ENCODE measurements at regions not wholly inside any gene's neighbourhood (a gene's known extent, or its start where the extent isn't known, plus 50 kb on each side); places are given as distances from the start of the nearest gene placed in this dataset.

DNA sequence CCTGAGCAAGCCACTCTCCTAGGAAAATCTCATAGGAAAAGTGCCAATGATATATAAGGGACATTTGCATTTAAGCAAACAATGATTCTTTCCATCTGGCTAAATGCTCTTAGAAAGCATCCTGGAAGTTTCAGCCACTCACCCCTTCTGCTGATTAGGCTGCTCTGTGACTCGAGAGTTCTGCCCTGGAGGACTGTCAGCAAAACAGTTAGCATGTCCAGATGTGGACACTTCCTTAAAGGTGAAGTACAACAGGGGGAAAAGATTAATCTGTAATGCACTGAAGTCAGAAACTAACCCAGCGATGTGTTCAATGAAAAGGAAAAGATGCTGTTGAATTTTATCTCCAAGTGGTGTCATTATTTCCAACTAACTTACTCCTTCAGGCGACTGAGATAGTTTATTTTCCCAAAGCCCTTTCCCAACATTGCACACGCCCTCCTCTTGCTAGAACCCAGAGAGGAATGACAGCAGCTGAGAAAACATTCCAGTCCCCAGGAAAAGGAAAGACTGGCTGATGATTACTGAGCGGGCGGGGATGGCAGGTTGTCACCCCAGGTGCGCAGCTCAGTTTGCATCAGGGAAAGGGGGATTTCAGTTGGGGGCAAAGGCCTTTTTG is 214.0 kb downstream of the SS18 start:
- H3K36me3 ChIP-seq: no peaks in the 10 kb centered on the region
- H3K4me3 ChIP-seq: no peak overlapping the region
- in situ Hi-C loops (cut with MboI; ENCODE audit: low pct_ligation_motif_present in 1 of 4, low pct_unique_long_range_greater_than_20kb in 1 of 4, low sequenced_read_pairs in 3 of 4) (no loop called here), intact Hi-C loops (cut with DNase I; ENCODE audit: low total_unique reads) (no loop called here)
- H3K27me3 ChIP-seq: peaks cover 4% of the 10 kb centered on the region
- no peak for TF ChIP-seq CTCF (IDR thresholded peaks at IDR 0.05)
- TF ChIP-seq POLR2AphosphoS5 (IDR thresholded peaks at IDR 0.05): no peak
- TF ChIP-seq EP300 (IDR thresholded peaks at IDR 0.05; ENCODE audit: low read depth): no peak
- no peak for TF ChIP-seq POLR2A (IDR thresholded peaks at IDR 0.05)
- H3K4me1 ChIP-seq: peaks cover 0 to 5% (median 0%) of the 10 kb centered on the region in 4 donors
- WGBS, 2 donors (ENCODE audit: low coverage in 1 of 2): 29 to 40% methylated on average over 7 of the region's 7 CpGs
- H3K27ac ChIP-seq: no peak overlapping the region
- DNase-seq: no peak
- H3K9me3 ChIP-seq: peaks cover 0 to 4% of the 10 kb centered on the region in 2 donors

DNA sequence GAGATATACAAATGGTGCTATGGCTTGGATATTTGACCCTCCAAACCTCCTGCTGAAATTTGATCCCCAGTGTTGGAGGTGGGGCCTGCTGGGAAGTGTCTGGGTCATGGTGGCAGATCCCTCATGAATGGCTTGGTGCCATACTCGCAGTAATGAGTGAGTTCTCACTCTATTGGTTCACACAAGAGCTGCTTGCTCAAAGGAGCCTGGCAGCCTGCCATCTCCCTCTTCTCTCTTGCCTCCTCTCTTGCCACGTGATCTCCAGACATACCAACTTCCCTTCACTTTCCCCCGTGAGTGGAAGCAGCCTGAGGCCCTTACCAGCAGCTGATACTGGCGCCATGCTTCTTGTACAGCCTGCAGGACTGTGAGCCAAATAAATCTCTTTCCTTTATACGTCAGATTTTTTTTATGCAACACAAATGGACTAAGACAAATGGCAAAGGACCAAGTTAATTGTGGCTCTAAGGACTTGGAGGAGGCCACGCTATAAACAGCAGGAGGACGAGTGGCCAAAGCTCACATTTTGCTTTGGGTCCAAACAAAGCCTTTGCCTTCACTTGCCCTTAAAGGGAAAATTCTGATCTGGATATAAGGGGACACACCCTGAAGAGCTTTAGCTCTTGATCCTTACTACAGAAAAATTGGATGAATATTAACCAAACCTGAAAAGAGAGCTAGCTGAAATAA is 214.7 kb downstream of the SS18 start:
- no peak for DNase-seq
- in situ Hi-C loops (cut with MboI; ENCODE audit: low pct_ligation_motif_present in 1 of 4, low pct_unique_long_range_greater_than_20kb in 1 of 4, low sequenced_read_pairs in 3 of 4): no loop called here
- WGBS, 2 donors (ENCODE audit: low coverage in 1 of 2): 45 to 53% methylated on average over 3 to 7 of the region's 7 CpGs

GRCh38 chr18:25873833-25874232 is 216.6 kb downstream of the SS18 start:
- WGBS, 2 donors (ENCODE audit: low coverage in 1 of 2): 64 to 81% methylated on average over 2 to 3 of the region's 3 CpGs
- in situ Hi-C loops (cut with MboI; ENCODE audit: low pct_ligation_motif_present in 1 of 4, low pct_unique_long_range_greater_than_20kb in 1 of 4, low sequenced_read_pairs in 3 of 4): no loop called here
- Histone ChIP-seq H3K9me3 (peaks cover 0 to 4% of the 10 kb centered on the region in 2 donors), H3K27ac (no peak overlapping the region), H3K4me3 (no peak overlapping the region), H3K36me3 (no peaks in the 10 kb centered on the region), H3K4me1 (peaks cover 0 to 5% (median 0%) of the 10 kb centered on the region in 4 donors), H3K27me3 (peaks cover 4% of the 10 kb centered on the region)
- TF ChIP-seq CTCF (IDR thresholded peaks at IDR 0.05) (no peak), EP300 (IDR thresholded peaks at IDR 0.05; ENCODE audit: low read depth) (no peak), POLR2AphosphoS5 (IDR thresholded peaks at IDR 0.05) (no peak)
- intact Hi-C loops (cut with DNase I; ENCODE audit: low total_unique reads): no loop called here
- DNase-seq: no peak

More for the DNA sequence above, 214.7 kb downstream of the SS18 start:
- peaks cover 0 to 5% (median 0%) of the 10 kb centered on the region in 4 donors for H3K4me1 ChIP-seq
- no peaks in the 10 kb centered on the region for H3K36me3 ChIP-seq
- intact Hi-C loops (cut with DNase I; ENCODE audit: low total_unique reads): no loop called here
- no peak overlapping the region for H3K27ac ChIP-seq
- TF ChIP-seq EP300 (IDR thresholded peaks at IDR 0.05; ENCODE audit: low read depth) (no peak), POLR2A (IDR thresholded peaks at IDR 0.05) (no peak), POLR2AphosphoS5 (IDR thresholded peaks at IDR 0.05) (no peak), CTCF (IDR thresholded peaks at IDR 0.05) (no peak)
- H3K4me3 ChIP-seq: no peak overlapping the region
- peaks cover 0 to 4% of the 10 kb centered on the region in 2 donors for H3K9me3 ChIP-seq
- H3K27me3 ChIP-seq: peaks cover 4% of the 10 kb centered on the region

DNA sequence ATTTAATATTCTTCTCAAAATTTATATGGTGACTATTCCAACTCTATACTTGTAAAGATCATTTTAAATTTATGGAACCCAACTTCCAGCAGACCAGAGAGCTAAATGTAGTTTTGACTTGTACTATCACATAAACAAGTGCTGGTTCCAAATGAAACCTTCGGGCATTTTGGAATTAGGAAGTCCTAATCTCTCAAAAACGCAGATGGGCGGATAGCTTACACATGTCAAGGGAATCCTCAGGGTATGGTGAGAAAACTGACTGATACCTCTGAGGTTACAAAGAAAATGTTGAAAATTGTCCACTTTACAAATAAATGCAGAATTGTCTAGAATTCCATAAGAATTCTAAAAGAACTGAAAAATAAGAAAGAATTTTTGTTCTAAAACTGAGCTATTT is 224.1 kb downstream of the SS18 start:
- intact Hi-C loops (cut with DNase I; ENCODE audit: low total_unique reads): loop anchor here (5.0 kb wide), 1 partner anchor 1396 kb away; no protein-coding TSS in a partner anchor
- Histone ChIP-seq H3K9me3 (no peaks in the 10 kb centered on the region), H3K27ac (no peak overlapping the region), H3K4me3 (no peak overlapping the region), H3K36me3 (no peaks in the 10 kb centered on the region), H3K4me1 (no peaks in the 10 kb centered on the region), H3K27me3 (no peaks in the 10 kb centered on the region)
- no peak for DNase-seq
- TF ChIP-seq CTCF (IDR thresholded peaks at IDR 0.05): no peak
- TF ChIP-seq EP300 (IDR thresholded peaks at IDR 0.05; ENCODE audit: low read depth): no peak
- no peak for TF ChIP-seq POLR2A (IDR thresholded peaks at IDR 0.05)
- TF ChIP-seq POLR2AphosphoS5 (IDR thresholded peaks at IDR 0.05): no peak
- in situ Hi-C loops (cut with MboI; ENCODE audit: low pct_ligation_motif_present in 1 of 4, low pct_unique_long_range_greater_than_20kb in 1 of 4, low sequenced_read_pairs in 3 of 4): no loop called here
- WGBS, 2 donors (ENCODE audit: low coverage in 1 of 2): 75 to 87% methylated on average over 2 to 3 of the region's 3 CpGs

All from transverse colon (tissue), 4 donors.